HG02759 (cell line): ENCODE measurements at regions not wholly inside any gene's neighbourhood (a gene's known extent, or its start where the extent isn't known, plus 50 kb on each side); places are given as distances from the start of the nearest gene placed in this dataset.

ENCODE experiments used
- ATAC-seq: cut with Tn5 transposase; IDR thresholded peaks from one replicate; pipeline ENCODE4 v1.9.1; 2021; ENCODE audit warnings: mild to moderate bottlenecking, moderate library complexity; ENCODE audit not compliant: unreplicated experiment

DNA sequence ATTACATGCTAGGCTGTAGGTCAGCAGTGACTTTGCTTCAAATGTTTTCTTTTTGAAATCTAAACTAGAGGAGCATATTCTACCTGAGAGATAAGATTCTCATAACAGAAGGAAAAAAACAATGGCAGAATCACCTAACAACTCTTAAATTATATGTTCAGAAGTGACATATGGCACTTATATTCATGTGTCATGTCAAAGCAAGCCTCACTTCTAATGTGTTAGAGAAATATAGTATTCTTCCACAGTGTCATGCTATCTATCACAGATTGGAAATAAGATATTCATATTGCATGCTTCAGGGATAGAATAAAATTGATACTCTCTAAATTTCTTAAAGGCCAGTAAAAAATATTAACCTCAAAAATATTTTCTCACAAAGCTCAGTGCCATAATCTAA, 874.6 kb upstream of the PRMT6 start:
- ATAC-seq, result no peak

- ATAC-seq, result no peak
Observed at GRCh38 chr1:106185089-106185488, 871.4 kb upstream of the PRMT6 start.

DNA sequence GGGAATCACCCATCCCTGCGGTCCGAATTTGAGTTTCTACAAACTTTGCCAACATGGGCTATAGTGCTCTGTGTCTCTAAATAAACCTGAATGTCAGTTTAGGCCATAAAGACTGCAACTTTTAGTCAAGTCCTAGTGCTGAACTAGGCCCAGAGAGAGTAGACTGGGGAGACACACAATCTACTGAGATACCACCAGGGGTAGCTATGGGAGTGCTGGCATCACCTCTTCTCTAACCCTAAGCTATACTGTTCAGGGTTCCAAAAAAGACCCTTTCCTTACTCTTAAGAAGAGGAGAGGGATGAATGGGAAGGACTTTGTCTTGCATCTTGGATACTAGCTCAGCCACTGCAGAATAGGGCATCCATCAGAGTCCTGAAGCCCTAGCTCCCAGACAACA, 866.7 kb upstream of the PRMT6 start:
- ATAC-seq, result no peak

GRCh38 chr1:106194206-106194605, 862.3 kb upstream of the PRMT6 start:
- ATAC-seq, result no peak

- no peak for ATAC-seq
Observed at GRCh38 chr1:106200711-106201110, 855.8 kb upstream of the PRMT6 start.

GRCh38 chr1:106207185-106207584, 849.3 kb upstream of the PRMT6 start:
- no peak for ATAC-seq

DNA sequence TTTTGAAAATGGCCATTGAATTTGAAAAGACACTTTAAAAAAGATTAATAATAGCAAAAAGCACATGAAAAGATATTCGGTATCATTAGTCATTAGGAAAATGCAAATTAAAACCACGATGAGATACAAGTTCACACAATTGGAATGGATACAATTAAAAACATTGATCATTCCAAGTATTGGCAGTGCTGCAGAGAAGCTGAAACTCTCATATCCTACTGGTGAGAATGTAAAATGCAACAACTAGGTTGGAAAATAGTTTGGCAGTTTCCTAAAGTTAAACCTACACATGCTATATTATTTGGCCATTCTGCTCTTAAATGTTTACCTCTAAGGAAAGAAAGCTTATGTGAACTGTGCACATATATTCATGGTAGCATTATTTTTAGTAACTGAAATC, 838.7 kb upstream of the PRMT6 start:
- no peak for ATAC-seq

GRCh38 chr1:106222403-106222802, 834.1 kb upstream of the PRMT6 start:
- no peak for ATAC-seq

DNA sequence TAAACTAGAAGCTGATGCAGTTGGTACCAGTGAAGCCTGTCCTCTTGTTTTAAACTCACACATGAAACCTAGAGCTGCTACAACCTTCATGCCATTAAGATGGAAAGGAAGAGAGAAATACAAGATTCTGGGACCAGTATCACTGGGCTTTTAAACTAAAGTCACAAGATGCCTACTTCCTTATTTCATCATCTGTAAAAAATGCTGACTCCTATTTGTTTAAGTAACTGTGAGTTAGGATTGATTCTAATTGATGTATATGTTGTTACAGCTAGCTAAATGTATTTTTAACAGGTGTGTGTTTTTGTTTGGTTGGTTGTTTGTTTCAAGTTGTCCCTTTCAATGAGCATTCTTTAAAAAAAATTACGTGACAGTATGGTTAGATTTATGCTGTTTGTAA, 833.3 kb upstream of the PRMT6 start:
- no peak for ATAC-seq

DNA sequence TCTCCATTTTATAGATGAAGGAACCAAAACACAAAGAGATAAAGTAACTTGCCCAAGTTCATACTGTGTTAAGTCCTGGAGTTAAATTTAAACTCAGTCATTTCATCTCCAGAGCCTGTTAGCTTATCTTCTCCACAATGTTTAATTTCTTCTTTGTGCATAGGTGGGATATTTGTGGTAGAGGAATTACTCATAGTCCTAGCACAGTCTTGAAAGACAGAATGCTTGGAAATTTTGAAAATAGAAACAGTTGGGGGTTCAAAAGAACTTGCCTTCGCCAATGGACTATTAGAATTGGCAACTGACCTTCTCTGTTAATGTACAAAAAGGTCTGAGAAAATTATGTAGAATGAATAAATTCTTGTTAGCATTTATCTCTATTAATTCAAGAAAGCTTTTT, 832.0 kb upstream of the PRMT6 start:
- no peak for ATAC-seq

DNA sequence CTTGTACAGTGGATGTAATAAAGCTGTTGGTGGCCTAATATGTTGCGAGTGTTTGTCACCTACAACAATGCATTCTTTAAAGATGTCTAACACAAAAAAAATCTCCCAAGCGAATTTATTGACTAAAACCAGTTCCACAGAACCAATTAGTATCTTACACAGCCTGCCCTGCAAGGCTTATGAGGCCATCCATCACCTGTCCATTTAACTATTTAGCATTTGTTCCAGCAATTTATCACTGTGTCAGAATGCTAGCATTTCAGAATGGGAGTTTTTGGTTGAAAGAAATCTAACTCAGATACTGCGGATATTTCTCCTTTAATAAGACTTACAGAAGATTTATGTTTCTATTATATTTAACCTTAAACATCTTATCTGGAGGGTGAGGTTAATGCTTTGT, 831.1 kb upstream of the PRMT6 start:
- no peak for ATAC-seq

GRCh38 chr1:106226550-106226949, 829.9 kb upstream of the PRMT6 start:
- ATAC-seq, result no peak

DNA sequence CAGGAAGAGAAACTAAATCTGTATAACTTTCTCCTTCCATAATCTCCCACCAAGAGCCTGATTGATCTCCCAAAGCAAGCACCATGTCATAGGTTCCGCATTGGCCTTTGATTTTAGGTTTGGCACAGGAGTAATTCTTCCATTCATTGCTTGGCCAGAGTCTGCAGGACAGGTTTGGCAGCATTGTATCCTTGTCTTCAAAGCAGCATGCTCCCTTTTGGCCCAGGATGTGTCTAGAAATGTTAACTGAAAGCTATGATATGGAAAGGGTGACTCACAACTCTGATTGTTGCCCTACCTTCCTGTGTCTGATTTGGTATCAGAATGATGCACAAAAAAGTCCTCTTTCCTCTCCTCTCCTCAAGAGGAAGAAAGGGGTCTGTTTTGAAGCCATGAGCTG, 824.3 kb upstream of the PRMT6 start:
- no peak for ATAC-seq

GRCh38 chr1:106233511-106233910, 823.0 kb upstream of the PRMT6 start:
- ATAC-seq, result no peak

DNA sequence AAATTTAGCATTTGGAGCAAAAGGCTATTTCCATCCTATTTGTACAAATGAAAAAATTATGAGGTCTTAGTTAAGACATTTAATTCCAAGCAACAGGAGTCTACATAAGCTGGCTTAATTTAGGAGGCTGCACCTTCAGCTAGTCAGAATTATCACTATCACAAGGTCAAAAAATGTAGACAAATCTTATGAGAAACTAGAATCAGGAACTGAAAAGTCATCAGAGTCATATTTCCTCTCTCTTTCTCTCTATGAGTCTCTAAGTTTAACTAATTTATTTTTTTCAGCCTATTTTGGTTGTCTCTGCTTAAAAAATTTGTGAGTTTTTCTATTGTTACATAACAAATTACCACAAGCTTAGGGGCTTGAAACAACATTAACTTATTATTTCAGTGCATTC, 807.1 kb upstream of the PRMT6 start:
- ATAC-seq, result peak; percentile 64

- no peak for ATAC-seq
Observed at GRCh38 chr1:106249810-106250209, 806.7 kb upstream of the PRMT6 start.

- ATAC-seq, result no peak
Observed at GRCh38 chr1:106254748-106255147, 801.7 kb upstream of the PRMT6 start.

- ATAC-seq, result no peak
Observed at GRCh38 chr1:106266786-106267185, 789.7 kb upstream of the PRMT6 start.

DNA sequence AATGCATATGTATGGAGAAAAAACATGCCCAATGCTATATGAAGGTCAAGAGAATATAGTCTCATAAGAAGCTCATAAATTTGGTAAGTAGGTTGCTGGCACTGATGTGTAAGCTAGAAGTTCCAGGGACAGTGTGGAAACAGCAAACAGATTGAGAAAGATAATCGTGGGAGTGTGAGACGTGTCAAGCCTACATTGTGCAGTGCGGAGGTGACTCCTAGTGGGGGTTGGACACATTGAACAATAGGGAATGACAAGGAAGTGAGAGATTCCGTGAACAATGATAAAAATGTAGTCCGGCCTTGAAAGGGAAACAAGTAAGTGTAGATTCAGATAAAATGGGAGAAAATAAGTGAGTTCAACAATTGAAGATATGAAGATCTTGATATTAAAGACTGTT, 788.4 kb upstream of the PRMT6 start:
- ATAC-seq, result no peak

- no peak for ATAC-seq
Observed at GRCh38 chr1:106276871-106277270, 779.6 kb upstream of the PRMT6 start.

DNA sequence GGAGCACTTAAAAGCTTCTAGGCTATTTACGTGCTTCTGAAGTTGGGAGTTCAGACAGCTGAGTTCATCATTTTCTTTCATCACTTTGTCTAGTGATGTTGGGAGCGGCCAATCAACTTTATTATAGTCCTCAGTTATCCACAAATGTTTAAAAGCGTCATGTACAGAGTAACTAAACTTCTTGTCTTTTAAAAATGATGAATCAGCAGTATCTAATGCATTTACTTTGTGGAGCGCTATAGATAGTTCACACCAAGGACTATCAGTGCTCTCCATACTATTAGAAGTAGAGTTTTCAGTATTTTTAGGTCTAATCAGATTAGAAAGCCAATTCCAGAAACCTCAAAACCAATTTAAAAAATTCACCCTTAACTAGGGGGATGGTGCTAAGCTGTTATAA, 778.7 kb upstream of the PRMT6 start:
- no peak for ATAC-seq

DNA sequence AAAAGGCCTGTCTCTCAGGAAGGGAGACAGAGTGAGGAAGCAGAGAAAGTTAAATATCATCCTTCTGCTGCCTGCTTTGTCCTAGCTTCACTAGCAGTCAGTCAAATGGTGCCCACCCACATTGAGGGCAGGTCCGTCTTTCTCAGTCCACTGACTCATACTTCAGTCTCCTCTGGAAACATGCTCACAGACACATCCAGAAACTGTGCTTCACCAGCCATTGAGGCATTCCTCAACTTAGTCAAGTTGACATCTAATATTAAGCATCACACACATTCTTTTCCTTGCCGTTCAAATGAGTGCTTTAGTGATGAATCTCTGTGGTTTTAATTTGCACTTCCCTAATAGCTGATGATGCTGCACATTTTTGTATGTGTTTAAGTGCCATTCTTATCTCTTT, 777.8 kb upstream of the PRMT6 start:
- ATAC-seq, result no peak

DNA sequence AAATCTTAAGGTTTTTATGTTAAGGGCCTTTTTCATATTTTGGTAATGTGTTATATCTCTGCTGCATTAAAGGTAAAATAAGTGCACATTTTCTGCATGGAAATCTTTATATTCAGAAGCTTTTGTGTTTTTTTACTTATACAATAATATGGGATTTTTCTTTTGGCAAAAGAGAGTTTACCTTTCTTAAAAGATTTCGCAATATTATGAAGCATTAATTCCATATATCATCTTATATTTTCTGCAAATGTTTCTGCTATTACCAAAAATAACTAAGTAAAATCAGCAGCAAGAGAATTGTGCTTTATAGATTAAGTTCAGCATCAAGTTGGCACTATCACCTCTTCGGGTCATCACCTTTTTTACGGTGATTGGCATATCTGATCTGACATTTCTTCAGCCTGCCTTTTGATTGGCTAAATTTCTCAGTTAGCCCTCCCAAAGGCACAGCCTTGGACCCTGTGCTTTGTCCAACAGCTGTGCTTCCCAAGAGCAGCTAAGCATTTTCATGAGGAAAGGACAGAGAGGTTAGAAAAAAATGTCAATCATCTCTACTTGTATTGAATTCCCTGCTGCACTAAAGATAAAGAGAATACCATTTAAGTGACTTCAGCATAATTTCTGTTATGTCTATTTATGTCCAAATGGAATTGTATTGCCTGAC, 767.1 kb upstream of the PRMT6 start:
- ATAC-seq, result no peak
